Activated CD4-positive, CD25-positive, alpha-beta regulatory T cell (primary cell): ENCODE measurements at regions not wholly inside any gene's neighbourhood (a gene's known extent, or its start where the extent isn't known, plus 50 kb on each side); places are given as distances from the start of the nearest gene placed in this dataset.

Experiments
- DNase-seq, 4 experiments: peaks; one replicate each; lab custom pipeline; 2025; lab: John Stamatoyannopoulos, UW

DNA sequence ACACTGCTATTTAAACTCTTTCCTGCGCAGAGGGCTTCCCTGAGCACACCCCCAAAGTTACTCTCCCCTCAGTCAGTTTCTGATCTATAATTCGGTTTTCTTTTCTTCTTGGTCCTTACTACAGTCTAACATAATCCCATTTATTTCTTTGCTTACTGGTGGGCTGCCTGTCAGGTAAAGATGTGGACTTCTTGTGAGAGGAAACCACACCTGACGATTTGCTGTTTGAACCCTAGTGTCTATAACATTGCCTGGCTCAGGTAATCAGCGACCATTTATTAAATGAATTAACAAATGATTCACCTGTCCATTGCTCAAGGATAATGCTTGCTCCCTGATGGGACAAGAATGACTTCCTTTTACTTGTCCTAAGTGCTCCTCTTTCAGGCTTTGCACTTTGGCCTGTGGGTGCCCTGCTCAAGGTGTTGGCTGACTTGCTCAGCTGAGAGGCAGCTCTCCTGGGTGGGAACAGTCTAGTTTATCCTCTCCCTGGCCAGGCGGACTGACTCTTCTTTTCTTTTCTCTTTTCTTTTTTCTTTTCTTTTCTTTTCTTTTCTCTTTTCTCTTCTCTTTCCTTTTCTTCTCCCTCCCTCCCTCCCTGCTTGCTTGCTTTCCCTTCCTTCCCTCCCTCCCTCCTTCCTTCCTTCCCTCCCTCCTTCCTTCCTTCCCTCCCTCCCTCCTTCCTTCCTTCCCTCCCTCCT, 233.1 kb downstream of the BCAS1 start:
- DNase-seq = no peak

DNA sequence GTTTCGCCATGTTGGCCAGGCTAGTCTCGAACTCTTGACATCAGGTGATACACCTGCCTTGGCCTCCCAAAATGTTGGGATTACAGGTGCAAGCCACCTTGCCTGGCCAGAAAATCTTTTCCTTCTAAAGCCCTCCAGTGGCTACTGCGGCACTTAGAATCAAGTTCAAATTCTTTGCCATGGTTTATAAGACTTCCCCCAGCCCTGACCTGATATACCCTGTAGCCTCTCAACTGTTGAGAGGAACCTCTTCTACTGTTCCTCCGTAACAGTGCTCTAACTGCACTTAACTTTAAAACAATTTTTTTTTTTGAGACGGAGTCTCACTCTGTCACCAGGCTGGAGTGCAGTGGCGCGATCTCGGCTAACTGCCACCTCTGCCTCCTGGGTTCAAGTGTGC, 235.6 kb downstream of the BCAS1 start:
- no peak for DNase-seq

DNA sequence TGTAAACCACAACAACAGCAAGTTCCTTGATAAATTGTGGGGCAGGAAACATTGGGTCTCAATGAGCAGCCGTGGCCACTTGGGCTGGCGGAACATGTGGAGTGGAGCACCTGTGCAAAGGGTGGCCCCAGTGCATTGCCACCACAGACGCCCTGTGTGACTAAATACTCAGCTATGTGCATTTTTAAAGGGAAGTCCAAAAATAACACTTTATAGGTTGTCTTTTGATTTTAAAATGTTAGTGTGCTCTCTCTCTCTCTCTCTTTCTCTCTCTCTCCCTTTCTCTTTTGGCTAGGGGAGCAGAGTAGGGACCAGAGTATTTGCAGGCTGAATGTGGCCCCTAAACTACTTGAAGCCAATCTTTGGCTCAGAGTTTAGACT, 236.3 kb downstream of the BCAS1 start:
- DNase-seq = no peak

DNA sequence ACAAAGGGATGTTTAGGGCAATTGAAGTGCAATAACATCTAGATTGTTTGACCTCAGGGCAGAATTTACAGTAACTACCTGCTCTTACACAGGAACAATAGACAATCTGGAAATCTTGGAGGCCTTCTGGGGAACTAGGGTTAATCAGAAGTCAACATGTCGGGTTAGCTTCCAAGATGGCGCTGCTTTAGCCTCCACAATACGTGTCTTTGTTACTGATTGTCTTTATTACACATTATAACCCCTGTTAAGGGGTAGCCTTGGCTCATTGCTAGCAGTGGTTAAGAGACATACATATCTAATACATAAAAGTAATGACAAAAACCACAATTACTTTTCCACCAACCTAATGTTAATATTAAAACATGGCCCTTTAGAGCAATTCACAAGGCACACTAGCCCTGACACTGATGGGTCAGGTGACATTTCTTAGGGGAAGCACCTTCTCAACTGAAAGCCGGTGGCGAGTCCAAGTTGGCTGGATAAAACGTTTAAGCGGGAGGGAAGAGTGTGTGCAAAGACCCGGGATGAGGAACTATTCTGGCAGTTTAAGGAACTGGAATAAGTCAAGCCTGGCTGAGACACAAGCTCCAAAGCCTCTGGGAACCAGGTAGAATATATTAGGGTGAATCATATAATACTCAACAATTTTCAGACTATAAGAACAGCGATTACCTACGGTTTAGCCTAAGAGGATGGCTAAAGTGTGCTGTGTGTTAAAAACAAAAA, 236.9 kb downstream of the BCAS1 start:
- DNase-seq = no peak

DNA sequence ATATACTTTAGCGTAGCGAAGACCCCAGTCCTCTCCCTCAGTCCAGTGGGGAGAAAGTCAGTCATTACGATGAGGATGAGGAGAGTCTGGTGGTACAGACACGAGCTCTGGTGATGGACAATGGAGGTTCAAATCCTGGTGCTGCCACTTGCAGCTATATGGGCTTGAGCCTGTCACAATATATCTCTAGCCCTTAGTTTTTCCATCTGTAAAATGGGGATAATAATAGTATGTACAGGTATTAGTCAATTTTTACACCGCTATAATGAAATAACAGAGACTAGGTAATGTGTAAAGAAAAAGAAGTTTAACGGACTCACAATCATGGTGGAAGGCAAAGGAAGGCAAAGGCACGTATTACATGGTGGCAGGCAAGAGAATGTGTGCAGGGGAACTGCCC, 237.9 kb downstream of the BCAS1 start:
- DNase-seq = no peak

DNA sequence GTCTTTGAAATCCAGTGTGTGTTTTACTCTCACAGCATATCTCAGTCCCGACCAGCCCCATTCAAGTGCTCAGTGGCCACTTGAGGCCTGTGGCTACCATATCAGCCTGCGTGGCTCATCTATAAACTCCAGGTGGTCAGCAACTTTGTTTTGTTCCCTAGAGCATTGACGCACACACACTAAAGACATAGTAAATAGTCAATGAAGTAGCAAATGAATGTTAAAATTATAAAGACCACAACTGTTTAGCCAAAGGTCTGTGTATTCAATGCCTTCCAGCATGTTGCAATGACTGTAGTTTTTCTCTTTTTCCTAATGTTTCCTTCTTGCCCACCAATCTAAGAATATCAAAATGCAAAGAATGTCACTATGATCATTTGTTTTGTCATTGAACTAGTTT, 238.2 kb upstream of the ZNF217 start:
- no peak for DNase-seq

DNA sequence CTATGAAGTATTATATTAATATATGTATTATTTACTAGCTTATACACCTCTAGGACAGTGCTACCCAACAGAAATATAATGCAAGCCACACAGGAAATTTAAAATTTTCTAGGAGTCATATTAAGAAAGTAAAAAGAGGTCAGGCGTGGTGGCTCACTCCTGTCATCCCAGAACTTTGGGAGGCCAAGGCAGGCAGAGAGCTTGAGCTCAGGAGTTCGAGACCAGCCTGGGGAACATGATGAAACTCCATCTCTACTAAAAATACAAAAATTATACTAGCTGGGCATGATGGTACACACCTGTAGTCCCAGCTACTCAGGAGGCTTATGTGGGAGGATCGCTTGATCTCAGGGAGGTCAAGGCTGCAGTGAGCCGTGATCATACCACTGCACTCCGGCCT, 237.6 kb upstream of the ZNF217 start:
- DNase-seq = no peak

DNA sequence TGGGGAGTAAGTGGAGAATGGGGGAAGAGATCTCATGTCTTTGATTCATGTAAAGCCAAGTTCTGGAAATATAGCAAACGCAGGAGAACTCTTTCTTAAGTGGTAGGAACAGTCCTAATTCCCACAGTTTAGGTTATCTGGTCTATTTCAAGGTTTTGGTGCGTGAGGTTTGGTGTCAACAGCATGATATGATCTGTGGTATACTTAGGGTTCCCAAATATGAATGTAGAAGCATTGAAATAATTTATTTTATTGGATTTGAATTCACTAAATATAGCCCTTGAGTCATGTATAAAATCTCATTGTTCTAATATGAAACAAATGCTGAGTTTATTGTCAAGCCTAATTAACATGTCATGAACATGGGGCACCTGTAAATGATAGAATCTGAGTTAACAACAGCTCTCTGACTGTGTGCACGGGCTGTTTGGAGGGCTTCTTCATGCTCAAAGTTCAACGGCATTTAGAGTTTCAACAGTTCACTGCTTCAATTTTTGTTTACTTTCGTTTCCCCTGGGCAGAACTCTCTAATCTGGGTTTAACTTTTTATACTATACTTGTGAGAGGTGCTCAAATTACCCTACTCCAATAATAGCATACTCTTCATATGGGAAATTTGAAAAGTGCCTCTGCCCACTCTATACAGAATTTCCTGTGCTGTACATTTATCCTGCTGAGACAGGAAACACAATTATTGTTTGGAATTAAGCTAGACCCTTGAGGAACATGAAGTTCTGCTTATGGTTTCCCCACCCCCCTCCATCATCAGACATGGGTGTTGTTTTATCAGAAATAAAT, 236.3 kb upstream of the ZNF217 start:
- no peak for DNase-seq

DNA sequence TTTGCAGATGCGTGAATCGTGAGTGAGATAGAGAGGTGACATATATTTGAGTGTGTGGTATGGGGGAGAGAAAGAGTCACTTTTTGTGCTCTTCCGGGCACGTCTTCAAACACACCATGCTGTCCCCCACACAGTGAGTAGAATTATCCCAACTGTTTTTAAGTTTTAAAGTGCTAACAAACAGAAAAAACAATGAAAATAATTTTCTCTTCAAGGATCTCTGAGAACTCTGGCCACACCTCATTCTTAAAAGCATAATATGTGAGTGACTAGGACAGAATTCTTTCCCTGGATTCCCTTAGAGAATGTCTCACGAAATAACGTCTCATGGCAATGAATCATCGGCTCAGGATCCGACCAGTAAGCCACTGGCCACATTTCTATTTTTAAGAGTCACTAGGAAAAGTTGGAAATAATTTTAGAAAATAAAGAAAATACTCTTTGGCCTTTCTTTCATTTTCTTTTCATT, 235.7 kb upstream of the ZNF217 start:
- no peak for DNase-seq

DNA sequence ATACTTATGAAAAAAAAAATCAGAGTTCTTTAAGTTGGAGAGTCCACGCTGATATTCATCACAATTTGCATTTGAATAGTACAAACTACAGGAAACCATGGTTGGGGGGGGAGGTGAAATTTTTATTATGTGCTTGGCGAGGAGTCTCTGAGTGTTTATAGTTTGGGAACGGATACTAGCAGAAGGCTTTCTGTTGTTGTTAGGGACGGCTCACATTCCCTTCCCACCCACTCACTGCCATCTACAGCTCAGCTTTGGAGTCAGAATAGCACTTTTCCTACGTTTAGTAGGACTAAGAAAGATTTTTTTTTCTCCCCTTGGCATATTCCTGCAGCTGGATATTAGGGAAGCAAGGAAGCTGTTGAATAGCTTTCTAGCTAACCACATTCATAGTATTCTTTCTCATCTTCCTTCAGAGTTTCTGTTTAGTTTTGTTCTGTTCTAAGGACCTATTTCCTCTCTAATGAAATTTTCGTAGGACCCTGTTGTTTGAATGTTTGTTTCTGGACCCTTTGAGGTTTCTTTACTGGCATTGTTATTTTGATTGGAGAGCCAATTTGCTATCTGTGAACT, 235.1 kb upstream of the ZNF217 start:
- no peak for DNase-seq

DNA sequence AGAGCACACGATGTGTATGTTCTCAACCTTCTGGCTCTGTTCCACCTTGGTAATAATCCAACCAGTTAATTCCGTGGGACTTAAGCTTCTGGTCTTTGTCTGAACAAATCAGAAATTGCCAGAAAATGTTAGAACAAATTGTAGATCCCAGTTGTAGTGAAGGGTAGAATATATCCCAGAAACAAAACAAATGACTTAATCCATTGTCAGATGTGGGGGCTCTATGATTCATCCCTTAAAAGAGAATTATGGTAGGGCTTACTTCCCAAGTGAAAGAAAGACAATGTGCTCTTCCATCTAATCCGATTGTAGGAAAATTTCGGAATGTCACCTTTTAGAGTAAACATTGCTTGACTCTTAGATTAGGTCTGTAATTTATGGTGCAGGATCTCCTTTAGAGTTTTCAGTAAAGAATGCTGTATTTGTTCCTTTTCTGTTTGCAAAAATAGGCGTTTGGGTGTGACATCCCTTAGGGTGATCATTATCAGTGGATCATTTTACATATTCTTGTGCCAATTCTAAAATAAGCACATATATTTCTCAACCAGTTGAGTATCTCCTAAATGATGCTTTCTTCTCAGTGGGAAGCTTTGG, 234.5 kb upstream of the ZNF217 start:
- no peak for DNase-seq

DNA sequence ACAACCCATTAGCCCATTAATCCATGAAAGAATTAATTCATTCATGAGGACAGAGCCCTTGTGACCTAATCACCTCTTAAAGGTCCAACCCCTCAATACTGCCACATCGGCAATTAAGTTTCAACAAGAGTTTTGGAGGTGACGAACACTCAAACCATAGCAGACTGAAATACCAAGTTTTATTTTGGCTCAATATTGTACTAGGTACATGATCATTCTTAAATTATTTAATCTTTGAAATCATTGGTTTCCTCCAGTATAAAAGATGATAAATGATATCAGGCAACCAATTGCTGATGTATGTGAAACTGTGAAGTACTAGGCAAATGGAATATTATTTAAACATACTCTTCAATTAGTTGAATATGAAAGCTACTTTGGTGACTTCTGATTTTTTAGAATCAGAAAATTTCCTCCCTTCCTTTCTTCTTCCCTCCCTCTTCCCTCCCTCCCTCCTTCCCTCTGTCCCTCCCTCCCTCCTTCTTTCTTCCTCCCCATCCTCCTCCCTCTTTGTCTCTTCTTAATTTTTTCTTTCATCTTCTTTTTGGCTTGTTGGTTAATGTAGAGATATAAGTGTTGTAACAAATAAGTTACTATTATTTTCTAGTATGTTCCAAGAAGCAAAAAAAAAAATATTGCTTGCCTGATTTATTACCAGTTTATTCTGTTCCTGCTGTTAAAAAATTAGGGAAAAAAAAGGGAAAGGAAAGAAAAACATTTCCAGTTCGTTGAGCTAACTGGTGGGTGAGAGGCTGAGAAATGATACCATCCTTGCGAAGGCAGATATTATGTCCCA, 233.9 kb upstream of the ZNF217 start:
- no peak for DNase-seq

DNA sequence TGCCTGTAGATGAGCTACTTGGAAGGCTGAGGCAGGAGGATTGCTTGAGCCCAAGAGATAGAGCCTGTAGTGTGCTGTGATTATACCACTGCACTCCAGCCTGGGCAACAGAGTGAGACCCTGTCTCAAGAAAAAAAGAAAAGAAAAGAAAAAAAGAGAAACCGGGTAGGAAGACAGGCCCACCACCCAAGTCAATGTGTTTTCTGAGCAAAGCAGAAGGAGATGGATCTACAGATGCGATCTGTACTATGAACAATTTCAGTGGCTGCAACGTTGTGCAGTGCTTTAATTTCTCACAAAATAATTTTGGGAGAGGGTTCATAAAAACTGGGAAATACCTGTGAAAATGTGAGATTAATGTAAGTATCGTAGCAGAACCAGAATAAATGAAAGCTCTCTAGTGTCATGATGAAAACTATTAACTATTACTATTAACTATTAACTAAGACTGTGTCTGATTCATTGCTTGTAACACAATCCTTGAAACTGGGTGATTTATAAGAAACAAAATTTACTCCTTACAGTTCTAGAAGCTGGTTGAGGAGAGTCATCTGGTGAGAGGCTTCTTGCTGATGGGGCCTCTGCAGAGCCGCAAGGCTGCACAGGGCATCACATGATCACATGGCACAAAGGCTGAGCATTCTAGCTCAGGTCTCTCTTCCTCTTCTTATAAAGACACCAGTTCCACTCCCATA, 233.1 kb upstream of the ZNF217 start:
- no peak for DNase-seq

DNA sequence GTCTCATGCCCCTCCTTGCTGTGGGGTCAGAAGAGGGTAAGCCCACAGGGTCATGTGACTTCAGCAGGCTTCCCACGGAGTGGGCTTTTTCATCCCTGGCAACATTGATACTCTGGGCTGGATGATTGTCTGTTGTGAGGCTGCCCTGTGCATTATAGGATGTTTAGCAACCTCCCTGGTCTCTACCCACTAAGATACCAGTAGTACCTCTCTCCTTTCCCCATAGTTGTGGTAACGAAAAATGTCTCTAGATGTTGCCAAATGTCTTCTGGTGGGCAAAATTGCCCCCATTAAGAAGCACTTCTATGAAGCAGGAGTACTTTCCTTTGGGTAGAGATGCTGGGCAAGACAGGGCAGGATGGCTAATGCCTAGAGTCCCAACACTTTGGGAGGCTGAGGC, 232.5 kb upstream of the ZNF217 start:
- no peak for DNase-seq

DNA sequence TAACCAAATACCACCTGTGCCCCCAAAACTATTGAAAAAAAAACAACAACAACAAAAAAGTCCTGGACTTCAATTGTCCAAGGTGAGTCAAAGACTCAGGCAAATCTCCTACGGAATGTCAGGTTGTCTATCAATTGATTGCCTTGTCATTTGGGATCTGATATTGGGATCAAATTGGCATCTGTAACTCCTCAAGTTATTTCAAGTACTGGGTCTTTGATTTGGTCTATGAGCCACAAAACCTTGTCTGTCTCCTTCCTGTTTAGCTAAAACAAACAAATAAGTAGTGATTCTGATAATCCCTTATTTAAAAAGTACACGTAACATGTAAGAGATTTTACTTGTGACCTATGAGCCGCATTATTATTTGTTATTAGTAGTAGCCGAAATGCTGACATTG, 231.6 kb upstream of the ZNF217 start:
- no peak for DNase-seq

DNA sequence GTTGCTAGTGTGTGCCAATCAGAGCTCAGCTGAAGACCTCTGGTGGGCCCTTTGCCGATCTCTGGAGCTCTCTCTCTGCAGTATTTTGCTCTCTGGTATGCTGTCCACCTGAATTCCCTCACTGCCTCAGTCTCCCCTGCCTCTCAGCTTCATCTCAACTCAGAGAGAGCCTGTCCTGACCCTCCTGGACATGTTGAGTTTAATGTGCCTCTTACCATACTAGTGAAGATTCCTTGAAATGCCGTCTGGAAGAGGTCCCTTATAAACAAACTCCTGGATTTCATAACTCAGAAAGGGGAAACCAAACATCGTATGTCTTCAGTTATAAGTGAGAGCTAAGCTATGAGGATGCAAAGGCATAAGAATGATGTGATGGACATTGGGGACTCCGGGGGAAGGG, 231.1 kb upstream of the ZNF217 start:
- DNase-seq = no peak

DNA sequence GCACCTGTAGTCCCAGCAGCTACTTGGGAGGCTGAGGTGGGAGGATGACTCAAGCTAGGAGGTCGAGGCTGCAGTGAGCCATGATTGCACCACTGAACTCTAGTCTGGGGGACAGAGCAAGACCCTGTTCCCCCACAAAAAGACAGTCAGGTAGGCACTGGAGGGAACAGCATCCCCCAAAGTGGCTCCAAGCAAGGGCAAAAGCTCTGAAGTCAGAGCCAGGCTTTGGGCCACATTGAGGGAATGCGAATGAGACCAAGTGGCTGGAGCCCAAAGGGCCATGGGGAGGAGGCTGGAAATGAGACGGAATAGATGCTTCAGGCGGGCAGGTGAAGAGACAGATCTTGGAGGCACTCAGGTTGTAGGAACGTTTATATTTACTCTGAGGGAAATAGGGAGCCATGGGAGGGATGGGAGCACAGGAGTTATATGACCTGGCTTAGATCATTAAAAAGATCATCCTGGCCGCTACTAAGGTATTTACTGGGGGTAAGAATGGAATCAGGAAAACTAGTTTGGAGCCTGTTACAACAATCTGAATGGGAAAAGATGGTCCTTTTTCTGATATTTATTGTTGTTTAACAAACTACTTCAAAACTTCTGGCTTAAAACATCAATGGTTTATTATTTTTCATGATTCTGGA, 229.6 kb upstream of the ZNF217 start:
- DNase-seq = no peak

DNA sequence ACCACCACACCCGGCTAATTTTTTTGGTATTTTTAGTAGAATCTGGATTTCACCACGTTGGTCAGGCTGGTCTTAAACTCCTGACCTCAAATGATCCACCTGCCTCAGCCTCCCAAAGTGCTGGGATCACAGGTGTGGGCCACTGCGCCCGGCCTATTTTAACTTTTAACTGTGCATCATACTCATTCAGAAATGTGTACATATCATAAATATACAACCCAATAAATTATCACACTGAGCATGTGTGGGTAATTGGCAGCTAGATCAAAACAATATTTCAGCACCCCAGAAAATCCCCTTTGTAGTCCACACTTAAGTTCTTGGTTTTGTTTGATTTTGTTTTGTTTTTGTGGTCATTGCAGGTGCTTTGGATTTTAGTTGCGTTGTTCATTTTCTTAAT, 228.9 kb upstream of the ZNF217 start:
- DNase-seq = no peak

DNA sequence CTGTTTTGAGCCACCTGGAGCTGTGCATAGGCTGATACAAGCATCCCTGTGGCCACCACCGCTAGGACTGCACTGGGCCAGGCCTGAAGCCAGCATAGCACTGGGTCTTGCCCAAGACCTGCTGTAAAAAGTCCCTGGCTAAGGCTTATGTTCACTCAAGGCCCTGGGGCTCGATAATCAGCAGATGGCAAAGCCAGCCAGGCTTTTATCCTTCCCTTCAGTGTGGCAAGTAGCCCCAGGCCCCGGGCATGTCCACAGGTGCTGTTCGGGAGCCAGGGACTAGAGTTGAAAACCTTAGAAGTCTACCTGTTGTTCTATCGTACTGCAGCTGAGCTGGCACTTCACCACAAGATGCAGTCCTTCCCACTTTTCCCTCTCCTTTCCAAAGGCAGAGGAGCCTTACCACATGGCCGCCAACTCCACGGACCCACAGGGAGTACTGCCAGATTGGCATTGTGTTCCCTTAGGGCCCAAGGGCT, 226.4 kb upstream of the ZNF217 start:
- no peak for DNase-seq
